NCI-H146 treated with DMSO at 0.1 percent for 48 hours (cell line): ENCODE measurements at regions not wholly inside any gene's neighbourhood (a gene's known extent, or its start where the extent isn't known, plus 50 kb on each side); places are given as distances from the start of the nearest gene placed in this dataset.

ENCODE experiments used
- DNase-seq: peaks from one replicate; lab custom pipeline; 2025; ENCODE audit not compliant: unreplicated experiment; lab: John Stamatoyannopoulos, UW

- no peak for DNase-seq
Measured at GRCh38 chr11:112508750-112509149, 248.1 kb upstream of the PLET1 start.

GRCh38 chr11:112509300-112509699 is 248.6 kb upstream of the PLET1 start:
- DNase-seq, result no peak

GRCh38 chr11:112511271-112511670 is 250.6 kb upstream of the PLET1 start:
- no peak for DNase-seq

- DNase-seq, result no peak
Measured at GRCh38 chr11:112511911-112512310, 251.3 kb upstream of the PLET1 start.

GRCh38 chr11:112513417-112513816 is 252.8 kb upstream of the PLET1 start:
- no peak for DNase-seq

- DNase-seq, result peak; percentile 32
Measured at GRCh38 chr11:112514011-112514740, 253.5 kb upstream of the PLET1 start.

- DNase-seq, result no peak
Measured at GRCh38 chr11:112516261-112516660, 255.6 kb upstream of the PLET1 start.

- DNase-seq, result no peak
Measured at GRCh38 chr11:112516755-112517154, 256.1 kb upstream of the PLET1 start.

- no peak for DNase-seq
Measured at GRCh38 chr11:112518371-112518770, 257.7 kb upstream of the PLET1 start.

GRCh38 chr11:112519751-112520150 is 259.1 kb upstream of the PLET1 start:
- no peak for DNase-seq

- DNase-seq, result no peak
Measured at GRCh38 chr11:112520354-112520753, 259.7 kb upstream of the PLET1 start.

GRCh38 chr11:112522536-112522935 is 261.9 kb upstream of the PLET1 start:
- DNase-seq, result no peak

- DNase-seq, result no peak
Measured at GRCh38 chr11:112523031-112523430, 262.4 kb upstream of the PLET1 start.

GRCh38 chr11:112523477-112523876 is 262.8 kb upstream of the PLET1 start:
- peak; percentile 90 for DNase-seq

GRCh38 chr11:112523951-112524350 is 263.3 kb upstream of the PLET1 start:
- no peak for DNase-seq

- no peak for DNase-seq
Measured at GRCh38 chr11:112524798-112525197, 264.1 kb upstream of the PLET1 start.

GRCh38 chr11:112525270-112525669 is 264.6 kb upstream of the PLET1 start:
- no peak for DNase-seq

- DNase-seq, result no peak
Measured at GRCh38 chr11:112525844-112526590, 265.4 kb upstream of the PLET1 start.

- DNase-seq, result no peak
Measured at GRCh38 chr11:112526699-112527416, 266.2 kb upstream of the PLET1 start.

GRCh38 chr11:112529071-112529470 is 268.4 kb upstream of the PLET1 start:
- DNase-seq, result no peak

- no peak for DNase-seq
Measured at GRCh38 chr11:112532506-112532905, 271.8 kb upstream of the PLET1 start.

- DNase-seq, result no peak
Measured at GRCh38 chr11:112533682-112534081, 273.0 kb upstream of the PLET1 start.
